A549 (cell line): ENCODE measurements at regions not wholly inside any gene's neighbourhood (a gene's known extent, or its start where the extent isn't known, plus 50 kb on each side); places are given as distances from the start of the nearest gene placed in this dataset.

Experiments used
- ATAC-seq, 2 experiments: fragments of 200-7000 bp in 1 of 2; fragments of >200 bp in 1 of 2; cut with Nextera tagmentation in 1 of 2; cut with Tn5 transposase in 1 of 2; 3 replicates each; pipeline versions ENCODE4 v1.8.0 to v1.9.1; 2018 to 2020; ENCODE audit warnings: mild to moderate bottlenecking in 1 of 2, moderate library complexity in 1 of 2
- CTCF ChIA-PET: fragments of 300-600 bp; sonication (Branson Sonifier 250); formaldehyde crosslinking; extraction: SDS; loops from one replicate; lab custom pipeline; 2021; ENCODE audit warnings: antibody characterized with exemption, inconsistent platforms; lab: Yijun Ruan, JAX
- POLR2A ChIA-PET: fragments of 350-600 bp; formaldehyde crosslinking; extraction: SDS; loops from one replicate; lab custom pipeline; 2021; ENCODE audit warnings: antibody characterized with exemption, inconsistent platforms; lab: Yijun Ruan, JAX
- DNase-seq, 2 experiments: peaks; one replicate each; pipeline versions ENCODE4 v3.0.0 to v3.0.0-alpha.2; 2011 to 2016; ENCODE audit warnings: low read depth in 1 of 2, low spot score in 1 of 2
- FAIRE-seq: peaks from 2 replicates; lab custom pipeline; 2011; peaks lifted over from hg19 to GRCh38; lab: Jason Lieb, UNC
- H3K27ac ChIP-seq, 2 experiments: fragments of >200 bp; sonication (Bioruptor Twin); formaldehyde crosslinking; 3 replicates each; pipeline ENCODE4 v1.5.1; 2016 to 2017
- H3K4me1 ChIP-seq: fragments of >200 bp; sonication (Bioruptor Twin); formaldehyde crosslinking; 3 replicates; pipeline ENCODE4 v1.6.1; 2016
- H3K4me2 ChIP-seq: fragments of >200 bp; sonication (Bioruptor Twin); formaldehyde crosslinking; 3 replicates; pipeline ENCODE4 v1.6.1; 2016
- H3K4me3 ChIP-seq: fragments of >200 bp; sonication (Bioruptor Twin); formaldehyde crosslinking; 3 replicates; pipeline ENCODE4 v1.5.1; 2016
- H3K9me3 ChIP-seq: fragments of >200 bp; sonication (Bioruptor Twin); formaldehyde crosslinking; 3 replicates; pipeline ENCODE4 v1.6.1; 2016
- ATOH8 ChIP-seq: fragments of 250-450 bp; sonication (Bioruptor Pico); IDR thresholded peaks from 2 replicates; pipeline ENCODE4 v1.5.0; 2020; ENCODE audit warnings: low read depth, mild to moderate bottlenecking, moderate library complexity
- BCL3 ChIP-seq: fragments of >200 bp; sonication (Bioruptor Twin); formaldehyde crosslinking; IDR thresholded peaks from 3 replicates; pipeline ENCODE4 v1.6.1; 2016
- BHLHE40 ChIP-seq: IDR thresholded peaks from 2 replicates; pipeline ENCODE4 v1.6.1; 2012; ENCODE audit warnings: low read depth, low read length, inconsistent platforms
- CBX8 ChIP-seq: fragments of 200-600 bp; sonication (generic); IDR thresholded peaks from 2 replicates; pipeline ENCODE4 v1.6.1; 2016
- CEBPB ChIP-seq, 2 experiments: fragments of >200 bp in 1 of 2; sonication (Bioruptor Twin) in 1 of 2; formaldehyde crosslinking in 1 of 2; IDR thresholded peaks; 2 replicates each; pipeline ENCODE4 v1.6.1; 2012 to 2016
- CHD2 ChIP-seq: fragments of 150-350 bp; IDR thresholded peaks from 2 replicates; pipeline ENCODE4 v1.6.1; 2014; ENCODE audit warnings: low read length; ENCODE audit not compliant: partially characterized antibody
- CHD4 ChIP-seq: fragments of 200-600 bp; sonication (generic); IDR thresholded peaks from 2 replicates; pipeline ENCODE4 v1.6.1; 2016; ENCODE audit warnings: antibody characterized with exemption, mild to moderate bottlenecking, borderline replicate concordance
- ELK1 ChIP-seq: fragments of 150-350 bp; IDR thresholded peaks from 2 replicates; pipeline ENCODE4 v1.6.1; 2014; ENCODE audit warnings: low read depth, mild to moderate bottlenecking, low read length
- ESRRA ChIP-seq: fragments of 150-350 bp; IDR thresholded peaks from 2 replicates; pipeline ENCODE4 v1.6.1; 2014; ENCODE audit warnings: mild to moderate bottlenecking, low read length, borderline replicate concordance
- FOSB ChIP-seq: fragments of 250-450 bp; sonication (Bioruptor Pico); IDR thresholded peaks from 2 replicates; pipeline ENCODE4 v1.5.0; 2020; ENCODE audit warnings: mild to moderate bottlenecking, moderate library complexity
- FOSL2 ChIP-seq, 2 experiments: fragments of 450-650 bp in 1 of 2; fragments of >200 bp in 1 of 2; sonication (Bioruptor Twin) in 1 of 2; formaldehyde crosslinking; IDR thresholded peaks; 2 replicates each; pipeline versions ENCODE4 v1.5.0 to v1.6.1; 2016 to 2020; ENCODE audit warnings: mild to moderate bottlenecking in 1 of 2, moderate library complexity in 1 of 2
- HDAC2 ChIP-seq: fragments of 200-600 bp; sonication (generic); IDR thresholded peaks from 2 replicates; pipeline ENCODE4 v1.6.1; 2016
- HEYL ChIP-seq: fragments of 250-450 bp; sonication (Bioruptor Pico); IDR thresholded peaks from 2 replicates; pipeline ENCODE4 v1.8.0; 2021; ENCODE audit warnings: mild to moderate bottlenecking, moderate library complexity
- HOXB13 ChIP-seq: fragments of 250-450 bp; sonication (Bioruptor Pico); IDR thresholded peaks from 2 replicates; pipeline ENCODE4 v1.5.0; 2020; ENCODE audit warnings: low read depth, mild to moderate bottlenecking, moderate library complexity
- KDM5A ChIP-seq: fragments of 200-600 bp; sonication (generic); IDR thresholded peaks from 2 replicates; pipeline ENCODE4 v1.6.1; 2016; ENCODE audit warnings: antibody characterized with exemption, mild to moderate bottlenecking
- NPAS2 ChIP-seq: fragments of 250-450 bp; sonication (Bioruptor Pico); IDR thresholded peaks from 2 replicates; pipeline ENCODE4 v1.8.0; 2022; ENCODE audit warnings: mild to moderate bottlenecking, moderate library complexity, borderline replicate concordance
- NR3C1 ChIP-seq: fragments of >200 bp; sonication (Bioruptor Twin); formaldehyde crosslinking; IDR thresholded peaks from 3 replicates; pipeline ENCODE4 v1.6.1; 2017
- PBX3 ChIP-seq: IDR thresholded peaks from 2 replicates; pipeline ENCODE4 v1.6.1; 2012
- POLR2AphosphoS2 ChIP-seq: conservative IDR thresholded peaks from 2 replicates; pipeline ENCODE4 v1.6.1; 2012; ENCODE audit warnings: low read length, improper control_type of control experiment, inconsistent platforms
- RARB ChIP-seq: fragments of 250-450 bp; sonication (Bioruptor Pico); IDR thresholded peaks from 2 replicates; pipeline ENCODE4 v1.8.0; 2021; ENCODE audit warnings: mild to moderate bottlenecking, moderate library complexity
- RNF2 ChIP-seq: fragments of 200-600 bp; sonication (generic); IDR thresholded peaks from 2 replicates; pipeline ENCODE4 v1.6.1; 2016; ENCODE audit warnings: low read depth, mild to moderate bottlenecking, antibody characterized with exemption, moderate library complexity, borderline replicate concordance
- SMC3 ChIP-seq: fragments of >200 bp; sonication (Bioruptor Twin); formaldehyde crosslinking; IDR thresholded peaks from 3 replicates; pipeline ENCODE4 v1.6.1; 2018; ENCODE audit warnings: inconsistent platforms
- SREBF2 ChIP-seq: fragments of 450-650 bp; IDR thresholded peaks from 2 replicates; pipeline ENCODE4 v1.6.1; 2014; ENCODE audit warnings: mild to moderate bottlenecking, moderate library complexity
- TFCP2L1 ChIP-seq: fragments of 250-450 bp; sonication (Bioruptor Pico); IDR thresholded peaks from 2 replicates; pipeline ENCODE4 v1.5.0; 2021; ENCODE audit warnings: mild to moderate bottlenecking
- ZSCAN20 ChIP-seq: fragments of 250-450 bp; sonication (Bioruptor Pico); IDR thresholded peaks from 2 replicates; pipeline ENCODE4 v1.8.0; 2022; ENCODE audit warnings: mild to moderate bottlenecking, moderate library complexity
- WGBS: methylation state at CpG from one replicate; pipeline ENCODE4 v1.1.6; 2017; ENCODE audit errors: missing lambda C conversion rate; 5-methylcytosine and 5-hydroxymethylcytosine counted together

- no peak overlapping the region for H3K4me2 ChIP-seq
- FAIRE-seq (no peak), ATAC-seq (no peak), DNase-seq (no peak)
- H3K9me3 ChIP-seq: no peaks in the 10 kb centered on the region
- CTCF ChIA-PET: no interaction called here
- POLR2A ChIA-PET: no interaction called here
- H3K4me1 ChIP-seq: no peaks in the 10 kb centered on the region
- 4% methylated on average over 3 of the region's 3 CpGs for WGBS
- H3K27ac ChIP-seq: no peak overlapping the region
- no peak overlapping the region for H3K4me3 ChIP-seq
- TF ChIP-seq CHD2 (no peak), ELK1 (no peak), HOXB13 (CRISPR knock-in tag) (no peak), POLR2AphosphoS2 (no peak), CBX8 (no peak), ATOH8 (CRISPR knock-in tag) (no peak), RARB (CRISPR knock-in tag) (no peak), NPAS2 (no peak), ZSCAN20 (CRISPR knock-in tag) (no peak), SMC3 (no peak), TFCP2L1 (CRISPR knock-in tag) (no peak), CHD4 (no peak), CEBPB (IDR thresholded peaks at IDR 0.05) (no peak), BCL3 (no peak), HEYL (CRISPR knock-in tag) (no peak), RNF2 (no peak), ESRRA (no peak)
These were observed 169.6 kb downstream of the MID1IP1 start for GRCh38 chrX:38970845-38971244.

- Histone ChIP-seq H3K4me3 (no peak overlapping the region), H3K4me2 (no peak overlapping the region), H3K9me3 (no peaks in the 10 kb centered on the region), H3K27ac (no peak overlapping the region), H3K4me1 (no peaks in the 10 kb centered on the region)
- 9% methylated on average over 3 of the region's 3 CpGs for WGBS
- DNase-seq: no peak
- ATAC-seq: no peak
- CTCF ChIA-PET: interaction anchor here (1.5 kb wide), 1 partner anchor 11 kb away, joined by 3 read pairs; no protein-coding TSS in a partner anchor
- no peak for TF ChIP-seq BHLHE40
- no peak for TF ChIP-seq SREBF2
- no peak for TF ChIP-seq FOSB (CRISPR knock-in tag)
- no peak for TF ChIP-seq CEBPB (IDR thresholded peaks at IDR 0.05)
- no peak for TF ChIP-seq PBX3
- no peak for TF ChIP-seq HDAC2
- no peak for TF ChIP-seq BCL3
- TF ChIP-seq FOSL2 (IDR thresholded peaks at IDR 0.05): no peak
- TF ChIP-seq FOSL2 (CRISPR knock-in tag; IDR thresholded peaks at IDR 0.05): no peak
- TF ChIP-seq RARB (CRISPR knock-in tag): no peak
- no peak for TF ChIP-seq KDM5A
- TF ChIP-seq NR3C1: no peak
- TF ChIP-seq, all 56 proteins: peak for 0
- POLR2A ChIA-PET: no interaction called here
- no peak for FAIRE-seq
These were observed 172.1 kb downstream of the MID1IP1 start for GRCh38 chrX:38973322-38973721.
